Mononuclear cell (primary cell): ENCODE measurements at regions not wholly inside any gene's neighbourhood (a gene's known extent, or its start where the extent isn't known, plus 50 kb on each side); places are given as distances from the start of the nearest gene placed in this dataset.

ENCODE experiments used
- H3K27me3 ChIP-seq: 2 replicates; pipeline ENCODE4 v1.6.0; 2011; ENCODE audit warnings: low read length, control low read depth; ENCODE audit not compliant: insufficient read depth
- H3K4me1 ChIP-seq: 2 replicates; pipeline ENCODE4 v1.5.1; 2011; ENCODE audit warnings: mild to moderate bottlenecking, low read length, control low read depth; ENCODE audit not compliant: insufficient read depth
- H3K4me3 ChIP-seq: 2 replicates; pipeline ENCODE4 v1.5.1; 2011; ENCODE audit warnings: mild to moderate bottlenecking, low read length, moderate library complexity
- H3K9me3 ChIP-seq: 2 replicates; pipeline ENCODE4 v1.5.1; 2011; ENCODE audit warnings: low read depth, mild to moderate bottlenecking, control low read depth, low read length

DNA sequence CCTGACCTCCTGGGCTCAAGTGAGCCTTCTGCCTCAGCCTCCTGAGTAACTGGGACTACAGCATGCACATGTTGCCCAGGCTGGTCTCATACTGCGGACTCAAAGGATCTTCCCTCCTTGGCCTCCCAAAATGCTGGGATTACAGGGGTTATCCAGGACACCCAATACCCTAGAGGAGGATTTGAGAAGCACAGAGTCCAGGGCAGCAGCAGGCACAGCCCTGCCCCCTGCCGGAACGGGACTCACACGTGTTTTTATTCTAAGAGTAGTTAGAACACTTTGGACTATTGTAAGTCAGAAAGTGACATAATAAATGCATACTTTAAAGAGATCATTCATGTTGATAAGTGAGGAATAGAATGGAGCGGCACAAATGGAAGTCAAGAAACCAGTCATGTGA is 80.2 kb downstream of the C6orf118 start:
- Histone ChIP-seq H3K4me3 (no peak overlapping the region), H3K27me3 (no peaks in the 10 kb centered on the region), H3K4me1 (no peaks in the 10 kb centered on the region), H3K9me3 (no peaks in the 10 kb centered on the region)

DNA sequence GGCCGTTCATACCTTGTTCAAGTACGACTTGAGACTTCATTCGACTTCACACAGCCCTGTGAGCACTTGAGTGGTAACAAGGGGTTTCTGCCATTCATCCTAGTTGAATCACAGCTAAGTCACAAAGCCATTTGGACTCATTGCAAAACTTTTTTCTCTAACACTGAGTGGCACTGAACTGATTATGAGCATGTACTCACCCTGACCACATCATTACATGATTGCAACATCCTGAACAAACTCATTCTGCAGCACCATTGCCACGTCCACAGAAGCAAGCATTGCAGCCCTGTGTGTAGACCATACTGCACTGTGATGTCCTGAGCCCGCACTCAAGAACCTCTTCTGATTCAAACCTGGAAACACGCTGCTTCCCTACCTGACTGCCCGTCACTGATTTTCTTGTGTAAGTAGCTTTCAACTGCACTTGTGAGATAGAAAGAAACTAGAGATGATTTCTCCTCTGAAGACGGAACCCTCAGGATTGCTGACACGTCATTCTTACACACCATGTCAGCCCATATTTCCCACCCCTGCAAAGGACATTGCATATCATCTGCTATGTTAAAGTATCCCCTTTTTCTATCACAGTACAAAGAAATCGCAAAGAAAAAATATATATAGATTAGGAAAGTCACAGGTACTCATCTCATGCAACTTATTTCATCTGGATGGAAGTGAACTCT is 81.6 kb downstream of the C6orf118 start:
- H3K27me3 ChIP-seq: no peaks in the 10 kb centered on the region
- H3K4me3 ChIP-seq: no peak overlapping the region
- H3K9me3 ChIP-seq: no peaks in the 10 kb centered on the region
- no peaks in the 10 kb centered on the region for H3K4me1 ChIP-seq

GRCh38 chr6:165223736-165224135 is 85.7 kb downstream of the C6orf118 start:
- Histone ChIP-seq H3K27me3 (no peaks in the 10 kb centered on the region), H3K9me3 (no peaks in the 10 kb centered on the region), H3K4me1 (no peaks in the 10 kb centered on the region), H3K4me3 (no peak overlapping the region)

DNA sequence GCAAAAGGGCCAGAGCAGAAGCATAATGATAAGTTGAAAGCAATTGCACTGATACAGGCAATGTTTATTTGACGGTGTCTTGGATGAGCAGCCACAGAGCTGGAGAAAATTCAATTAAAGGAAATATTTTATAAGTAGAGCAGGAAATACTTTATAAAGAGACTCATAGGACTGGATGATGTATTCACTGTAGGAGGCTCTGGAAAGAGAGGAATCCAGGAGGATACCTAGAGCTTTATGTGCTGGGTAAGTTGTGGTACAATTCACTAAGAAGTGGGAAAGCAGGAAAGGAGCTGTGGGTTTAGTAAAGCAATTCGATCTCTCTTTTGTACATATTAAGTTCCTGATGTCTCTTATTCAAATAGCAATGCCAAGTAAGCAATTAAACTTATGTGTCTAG is 86.3 kb downstream of the C6orf118 start:
- no peaks in the 10 kb centered on the region for H3K9me3 ChIP-seq
- H3K4me1 ChIP-seq: no peaks in the 10 kb centered on the region
- H3K27me3 ChIP-seq: no peaks in the 10 kb centered on the region

GRCh38 chr6:165222315-165223025 is 86.9 kb downstream of the C6orf118 start:
- no peaks in the 10 kb centered on the region for H3K27me3 ChIP-seq

More for the DNA sequence above, 86.3 kb downstream of the C6orf118 start:
- no peak overlapping the region for H3K4me3 ChIP-seq

GRCh38 chr6:165220045-165220444 is 89.4 kb downstream of the C6orf118 start:
- Histone ChIP-seq H3K4me3 (no peak overlapping the region), H3K9me3 (no peaks in the 10 kb centered on the region), H3K4me1 (no peaks in the 10 kb centered on the region), H3K27me3 (no peaks in the 10 kb centered on the region)

More at GRCh38 chr6:165222315-165223025, 86.9 kb downstream of the C6orf118 start:
- Histone ChIP-seq H3K4me3 (no peak overlapping the region), H3K4me1 (no peaks in the 10 kb centered on the region), H3K9me3 (no peaks in the 10 kb centered on the region)

- no peaks in the 10 kb centered on the region for H3K9me3 ChIP-seq
- H3K27me3 ChIP-seq: no peaks in the 10 kb centered on the region
- H3K4me3 ChIP-seq: no peak overlapping the region
- no peaks in the 10 kb centered on the region for H3K4me1 ChIP-seq
These were observed 89.8 kb downstream of the C6orf118 start for GRCh38 chr6:165219629-165220028.

GRCh38 chr6:165218829-165219228 is 90.6 kb downstream of the C6orf118 start:
- Histone ChIP-seq H3K4me1 (no peaks in the 10 kb centered on the region), H3K27me3 (no peaks in the 10 kb centered on the region), H3K4me3 (no peak overlapping the region), H3K9me3 (no peaks in the 10 kb centered on the region)

- H3K4me1 ChIP-seq: no peaks in the 10 kb centered on the region
- H3K4me3 ChIP-seq: no peak overlapping the region
- no peaks in the 10 kb centered on the region for H3K27me3 ChIP-seq
- H3K9me3 ChIP-seq: no peaks in the 10 kb centered on the region
These were observed 102.6 kb downstream of the C6orf118 start for GRCh38 chr6:165206798-165207197.

GRCh38 chr6:165205632-165206031 is 103.8 kb downstream of the C6orf118 start:
- Histone ChIP-seq H3K4me3 (no peak overlapping the region), H3K27me3 (no peaks in the 10 kb centered on the region), H3K9me3 (no peaks in the 10 kb centered on the region), H3K4me1 (no peaks in the 10 kb centered on the region)

DNA sequence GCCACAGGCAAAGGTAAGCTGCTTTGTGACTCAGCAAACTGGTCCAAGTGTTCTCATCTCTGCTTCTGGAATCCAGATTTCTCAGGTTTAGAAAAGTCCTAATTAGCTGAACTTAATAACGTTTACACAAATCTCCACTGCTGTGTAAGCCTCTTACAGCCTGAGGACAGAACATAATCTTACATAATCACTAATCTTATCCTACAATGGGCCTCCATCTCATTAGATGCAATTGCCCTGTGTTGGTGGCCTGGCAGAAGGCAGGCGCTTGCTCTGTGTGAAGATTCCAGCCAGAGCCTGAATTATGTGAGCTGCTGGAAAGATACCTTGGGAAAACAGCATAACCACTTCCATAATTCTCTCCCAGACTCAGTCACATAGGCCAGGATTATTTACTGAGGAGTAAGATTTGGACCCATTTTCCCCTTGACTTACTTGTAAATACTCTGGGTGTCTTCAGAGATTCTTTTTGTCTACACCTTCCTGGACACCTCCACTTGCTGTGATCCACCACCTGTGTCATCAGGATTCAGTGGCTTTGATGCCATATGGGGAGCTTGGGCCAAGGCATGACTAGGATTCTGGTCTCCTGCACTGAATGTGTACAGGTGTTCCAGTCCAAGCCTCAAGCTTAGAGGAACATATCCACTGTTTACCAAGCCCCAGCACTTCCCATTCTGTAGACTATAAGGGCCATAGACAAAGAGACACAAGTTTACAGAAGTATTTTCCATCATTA is 104.4 kb downstream of the C6orf118 start:
- Histone ChIP-seq H3K27me3 (no peaks in the 10 kb centered on the region), H3K9me3 (no peaks in the 10 kb centered on the region), H3K4me1 (no peaks in the 10 kb centered on the region), H3K4me3 (no peak overlapping the region)

DNA sequence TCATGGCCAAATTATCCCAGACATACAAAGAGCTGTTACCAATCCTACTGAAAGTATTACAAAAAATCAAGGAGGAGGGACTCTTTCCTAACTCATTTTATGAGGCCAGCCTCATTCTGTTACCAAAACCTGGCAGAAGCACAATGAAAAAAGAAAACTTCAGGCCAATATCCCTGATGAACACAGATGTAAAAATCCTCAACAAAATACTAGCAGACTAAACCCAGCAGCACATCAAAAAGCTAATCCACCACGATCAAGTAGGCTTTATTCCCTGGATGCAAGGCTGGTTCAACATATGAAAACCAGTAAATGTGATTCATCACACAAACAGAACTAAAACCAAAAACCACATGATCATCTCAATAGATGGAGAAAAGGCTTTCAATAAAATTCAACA is 109.2 kb downstream of the C6orf118 start:
- H3K27me3 ChIP-seq: no peaks in the 10 kb centered on the region
- H3K9me3 ChIP-seq: peaks cover 8% of the 10 kb centered on the region
- no peaks in the 10 kb centered on the region for H3K4me1 ChIP-seq
- H3K4me3 ChIP-seq: no peak overlapping the region

DNA sequence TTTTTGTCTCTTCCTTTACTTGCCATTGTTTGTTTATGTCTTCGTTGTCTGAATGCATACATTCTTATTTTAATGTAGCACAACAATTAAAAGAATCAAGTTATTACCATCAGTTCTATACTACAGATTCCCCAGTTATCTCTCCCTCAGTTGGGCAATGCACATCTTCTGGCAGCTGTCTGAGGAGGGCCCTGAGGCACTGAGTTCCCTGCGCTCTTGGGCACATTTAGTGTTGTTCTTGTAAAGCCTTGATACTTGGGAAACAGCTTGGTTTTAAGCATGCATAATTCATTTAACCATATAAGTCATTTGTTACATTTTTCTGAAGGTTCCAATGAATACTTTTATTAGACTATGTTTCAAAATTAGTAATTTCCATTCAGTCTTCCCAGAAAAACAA is 117.9 kb downstream of the C6orf118 start:
- no peaks in the 10 kb centered on the region for H3K4me1 ChIP-seq
- H3K4me3 ChIP-seq: no peak overlapping the region
- H3K9me3 ChIP-seq: peaks cover 9% of the 10 kb centered on the region
- H3K27me3 ChIP-seq: no peaks in the 10 kb centered on the region

DNA sequence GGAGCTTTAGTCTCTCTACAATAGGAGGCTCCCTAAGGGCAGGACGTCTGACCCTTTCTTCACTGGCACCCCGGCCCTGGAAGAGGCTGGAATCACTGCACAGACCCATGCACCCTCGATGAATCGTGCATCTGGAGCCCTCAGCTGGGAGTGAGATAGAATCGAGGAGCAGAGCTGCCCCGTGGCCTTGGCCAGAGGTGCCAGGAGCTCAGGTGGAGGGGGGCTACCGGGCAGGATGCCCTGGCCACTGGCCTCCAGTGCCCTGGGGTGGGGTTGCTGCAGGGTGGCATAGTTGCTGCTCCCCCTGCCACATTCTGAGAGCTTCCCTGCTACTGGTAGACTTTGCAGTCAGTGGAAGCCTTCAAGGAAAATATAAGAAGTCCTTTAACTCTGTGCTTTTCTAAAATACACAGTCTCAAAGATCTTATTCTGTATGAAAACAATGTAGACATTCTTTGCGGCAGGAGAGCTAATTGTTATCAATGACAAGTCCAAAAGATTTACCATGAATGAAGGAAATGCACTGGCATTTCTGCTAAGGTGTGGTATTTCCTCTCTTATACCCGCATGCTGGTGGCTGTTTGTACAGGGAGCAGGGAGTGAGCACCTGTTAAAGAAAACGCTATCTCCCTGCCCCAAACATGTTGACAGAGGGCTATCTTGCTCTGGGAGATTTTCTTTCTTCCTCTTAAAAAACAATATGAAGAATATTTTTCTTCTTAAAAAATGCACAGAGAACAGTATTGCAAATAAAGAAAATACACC is 122.8 kb downstream of the C6orf118 start:
- Histone ChIP-seq H3K27me3 (no peaks in the 10 kb centered on the region), H3K4me3 (no peak overlapping the region), H3K4me1 (no peaks in the 10 kb centered on the region), H3K9me3 (peaks cover 9% of the 10 kb centered on the region)

GRCh38 chr6:165186041-165186440 is 123.4 kb downstream of the C6orf118 start:
- Histone ChIP-seq H3K4me1 (no peaks in the 10 kb centered on the region), H3K4me3 (no peak overlapping the region), H3K27me3 (no peaks in the 10 kb centered on the region), H3K9me3 (peaks cover 4% of the 10 kb centered on the region)
